ENCODE measurements at regions not wholly inside any gene's neighbourhood (a gene's known extent, or its start where the extent isn't known, plus 50 kb on each side); places are given as distances from the start of the nearest gene placed in this dataset.

GRCh38 chr1:56333461-56333860, 245.9 kb downstream of the PLPP3 start:
- no peak for TF ChIP-seq POLR2A (IDR thresholded peaks at IDR 0.05)
- TF ChIP-seq, protein P1, sequence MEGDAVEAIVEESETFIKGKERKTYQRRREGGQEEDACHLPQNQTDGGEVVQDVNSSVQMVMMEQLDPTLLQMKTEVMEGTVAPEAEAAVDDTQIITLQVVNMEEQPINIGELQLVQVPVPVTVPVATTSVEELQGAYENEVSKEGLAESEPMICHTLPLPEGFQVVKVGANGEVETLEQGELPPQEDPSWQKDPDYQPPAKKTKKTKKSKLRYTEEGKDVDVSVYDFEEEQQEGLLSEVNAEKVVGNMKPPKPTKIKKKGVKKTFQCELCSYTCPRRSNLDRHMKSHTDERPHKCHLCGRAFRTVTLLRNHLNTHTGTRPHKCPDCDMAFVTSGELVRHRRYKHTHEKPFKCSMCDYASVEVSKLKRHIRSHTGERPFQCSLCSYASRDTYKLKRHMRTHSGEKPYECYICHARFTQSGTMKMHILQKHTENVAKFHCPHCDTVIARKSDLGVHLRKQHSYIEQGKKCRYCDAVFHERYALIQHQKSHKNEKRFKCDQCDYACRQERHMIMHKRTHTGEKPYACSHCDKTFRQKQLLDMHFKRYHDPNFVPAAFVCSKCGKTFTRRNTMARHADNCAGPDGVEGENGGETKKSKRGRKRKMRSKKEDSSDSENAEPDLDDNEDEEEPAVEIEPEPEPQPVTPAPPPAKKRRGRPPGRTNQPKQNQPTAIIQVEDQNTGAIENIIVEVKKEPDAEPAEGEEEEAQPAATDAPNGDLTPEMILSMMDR (IDR thresholded peaks at IDR 0.05): no peak

All from testis (tissue), 2 donors.